Astrocyte of the spinal cord (primary cell): ENCODE measurements at regions not wholly inside any gene's neighbourhood (a gene's known extent, or its start where the extent isn't known, plus 50 kb on each side); places are given as distances from the start of the nearest gene placed in this dataset.
A peak's percentile ranks its signal among the peaks of the same experiment; 100 is the strongest.

Source experiments
- DNase-seq: peaks from one replicate; pipeline ENCODE4 v3.0.0; 2011; ENCODE audit warnings: low read depth, low spot score
- H3K4me3 ChIP-seq: 2 replicates; pipeline ENCODE4 v1.5.1; 2011; ENCODE audit warnings: low read depth, mild to moderate bottlenecking, low read length, moderate library complexity
- in situ Hi-C: cut with HindIII; loops from 2 replicates; pipeline ENCODE4 v1.10.0; 2017; ENCODE audit warnings: low sequenced_read_pairs
- TF ChIP-seq, protein P1 (sequence below): IDR thresholded peaks from 2 replicates; pipeline ENCODE4 v1.5.1; 2012; ENCODE audit warnings: low read depth, mild to moderate bottlenecking, low read length, inconsistent platforms

DNA sequence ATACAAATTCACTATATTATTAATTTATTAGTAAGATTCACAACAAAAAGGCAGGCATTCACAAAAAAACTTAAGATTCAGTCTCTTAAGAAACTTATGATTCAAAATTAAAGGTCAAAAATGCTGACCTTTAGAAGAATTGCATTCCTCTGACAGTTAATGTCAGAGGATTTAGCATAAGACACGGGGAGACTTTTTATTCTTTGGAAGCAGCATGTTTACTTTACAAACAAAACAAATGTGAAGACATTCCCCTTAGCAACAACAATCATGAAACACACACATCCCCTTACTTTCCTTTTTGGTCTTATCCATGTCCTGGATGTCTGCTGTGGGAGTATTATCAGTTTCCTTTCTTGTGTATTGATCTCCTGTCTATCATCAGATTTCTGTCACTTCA, 117.1 kb downstream of the RAD51AP2 start:
- H3K4me3 ChIP-seq: no peak overlapping the region
- in situ Hi-C loops: no loop called here
- TF ChIP-seq, protein P1, sequence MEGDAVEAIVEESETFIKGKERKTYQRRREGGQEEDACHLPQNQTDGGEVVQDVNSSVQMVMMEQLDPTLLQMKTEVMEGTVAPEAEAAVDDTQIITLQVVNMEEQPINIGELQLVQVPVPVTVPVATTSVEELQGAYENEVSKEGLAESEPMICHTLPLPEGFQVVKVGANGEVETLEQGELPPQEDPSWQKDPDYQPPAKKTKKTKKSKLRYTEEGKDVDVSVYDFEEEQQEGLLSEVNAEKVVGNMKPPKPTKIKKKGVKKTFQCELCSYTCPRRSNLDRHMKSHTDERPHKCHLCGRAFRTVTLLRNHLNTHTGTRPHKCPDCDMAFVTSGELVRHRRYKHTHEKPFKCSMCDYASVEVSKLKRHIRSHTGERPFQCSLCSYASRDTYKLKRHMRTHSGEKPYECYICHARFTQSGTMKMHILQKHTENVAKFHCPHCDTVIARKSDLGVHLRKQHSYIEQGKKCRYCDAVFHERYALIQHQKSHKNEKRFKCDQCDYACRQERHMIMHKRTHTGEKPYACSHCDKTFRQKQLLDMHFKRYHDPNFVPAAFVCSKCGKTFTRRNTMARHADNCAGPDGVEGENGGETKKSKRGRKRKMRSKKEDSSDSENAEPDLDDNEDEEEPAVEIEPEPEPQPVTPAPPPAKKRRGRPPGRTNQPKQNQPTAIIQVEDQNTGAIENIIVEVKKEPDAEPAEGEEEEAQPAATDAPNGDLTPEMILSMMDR: no peak
- no peak for DNase-seq

DNA sequence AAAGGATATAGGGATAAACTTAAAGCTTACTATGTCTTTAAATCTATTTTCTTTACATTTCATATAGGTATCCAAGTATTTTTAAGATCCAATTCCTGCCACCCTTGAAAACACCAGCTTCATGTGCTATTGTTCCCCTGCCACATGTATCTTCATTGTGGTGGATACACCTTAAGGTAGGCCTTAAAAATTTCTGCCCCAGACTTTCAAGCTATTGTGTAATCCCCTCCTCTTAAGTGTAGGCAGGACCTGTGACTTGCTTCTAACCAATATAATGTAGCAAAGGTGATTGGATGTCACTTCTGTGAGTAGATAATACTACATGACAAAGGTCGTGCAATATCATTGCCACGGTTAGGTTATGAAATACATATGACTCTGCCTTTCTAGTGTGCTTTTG, 119.5 kb downstream of the RAD51AP2 start:
- no peak overlapping the region for H3K4me3 ChIP-seq
- in situ Hi-C loops: no loop called here
- no peak for DNase-seq
- TF ChIP-seq, protein P1: no peak

DNA sequence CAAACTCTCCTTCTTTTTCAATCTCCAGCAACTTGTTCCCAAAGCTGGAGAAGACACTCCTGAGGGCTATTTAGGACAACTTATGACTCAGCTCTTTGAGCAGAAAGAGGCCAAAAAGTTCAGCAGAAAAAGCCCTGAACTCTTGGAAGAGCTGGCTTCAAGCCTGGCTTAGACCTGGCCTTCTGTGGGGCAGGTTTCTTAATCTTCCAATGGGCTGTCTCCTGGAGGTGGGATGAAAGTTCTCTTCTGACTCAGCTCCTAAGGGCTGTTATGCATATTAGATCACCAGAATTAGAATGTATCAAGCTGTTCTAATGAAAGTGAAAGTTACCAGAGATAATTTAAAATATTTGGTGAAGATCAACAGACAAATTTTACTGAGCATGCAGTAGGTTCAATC, 129.4 kb downstream of the RAD51AP2 start:
- TF ChIP-seq, protein P1: no peak
- in situ Hi-C loops: no loop called here
- peak; percentile 52 for DNase-seq
- H3K4me3 ChIP-seq: no peak overlapping the region

DNA sequence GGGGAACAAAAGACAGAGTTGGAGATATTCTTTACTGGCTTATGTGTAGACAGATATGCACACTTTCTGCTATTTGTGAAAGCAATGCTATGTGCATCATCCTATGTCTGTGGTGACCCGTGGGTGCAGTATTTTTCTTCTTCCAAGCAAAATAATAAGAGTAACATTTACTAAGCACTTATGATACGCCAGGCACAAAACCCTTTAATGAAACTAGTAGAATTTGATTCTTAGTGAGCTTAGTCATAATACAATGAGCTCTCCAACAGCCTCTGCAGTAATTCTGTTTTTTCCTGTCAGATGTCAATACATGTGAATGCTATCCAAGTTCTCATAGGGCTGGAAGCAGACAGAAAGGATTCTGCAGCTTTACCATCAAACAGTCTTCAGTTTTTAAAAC, 130.6 kb downstream of the RAD51AP2 start:
- TF ChIP-seq, protein P1: no peak
- H3K4me3 ChIP-seq: no peak overlapping the region
- in situ Hi-C loops: no loop called here
- peak; percentile 43 for DNase-seq

DNA sequence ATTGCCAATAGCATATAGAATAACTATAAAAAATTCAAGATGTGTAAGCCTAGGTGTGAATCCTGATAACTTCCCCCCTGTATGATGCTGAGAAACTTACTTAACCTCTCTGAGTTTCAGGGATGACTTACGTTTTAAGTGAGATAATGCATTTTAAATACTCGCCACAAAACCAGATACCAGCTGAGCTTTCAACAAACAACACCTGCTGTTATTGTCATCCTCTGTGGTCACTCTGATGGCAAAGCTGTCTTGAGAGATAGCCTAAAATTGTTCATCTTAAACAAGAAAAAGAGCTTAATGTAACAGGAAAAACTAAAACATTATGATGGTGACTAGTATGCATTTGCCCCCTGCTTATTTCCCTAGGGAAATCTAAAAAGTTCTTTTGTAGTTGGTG, 131.5 kb downstream of the RAD51AP2 start:
- TF ChIP-seq, protein P1: no peak
- DNase-seq: no peak
- no peak overlapping the region for H3K4me3 ChIP-seq
- in situ Hi-C loops: no loop called here

DNA sequence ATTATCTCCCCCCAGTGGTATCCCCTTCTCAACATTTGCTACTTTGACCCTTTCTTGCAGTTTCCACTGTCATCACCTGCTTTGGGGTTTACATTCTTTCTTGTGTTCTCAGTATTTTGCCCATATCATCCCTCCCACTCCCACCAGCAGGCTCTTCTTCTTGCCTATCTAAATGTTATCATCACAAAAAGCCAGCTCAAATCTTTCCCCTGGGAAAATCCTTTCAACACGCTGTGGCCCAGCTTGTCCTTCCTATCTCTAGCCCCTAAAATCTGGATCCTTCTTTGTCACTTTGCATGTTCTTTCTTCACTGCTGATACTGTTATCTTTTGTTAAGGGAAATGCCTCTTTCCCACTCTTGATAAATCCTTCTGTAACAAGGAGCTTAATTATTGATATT, 138.2 kb downstream of the RAD51AP2 start:
- no peak overlapping the region for H3K4me3 ChIP-seq
- no peak for DNase-seq
- TF ChIP-seq, protein P1: no peak
- in situ Hi-C loops: no loop called here

DNA sequence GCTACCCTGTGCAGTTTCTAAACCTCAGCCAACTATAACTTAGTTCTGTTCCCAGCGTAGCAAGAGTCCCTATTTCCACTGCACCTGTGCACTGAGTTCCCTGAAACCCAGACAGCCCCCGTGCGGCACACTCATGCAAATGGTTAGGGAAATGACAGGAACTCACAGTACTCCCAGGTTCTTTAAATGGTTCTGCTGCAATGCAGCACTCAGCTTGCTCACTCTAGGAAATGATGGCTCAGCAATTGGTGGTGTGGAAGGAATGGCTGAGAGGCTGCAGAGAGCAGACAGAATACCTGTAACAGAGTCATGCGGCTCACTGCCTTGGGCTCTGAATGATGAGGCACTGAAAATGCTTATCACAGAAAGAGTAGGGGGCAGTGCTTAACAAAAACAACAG, 143.0 kb downstream of the RAD51AP2 start:
- no peak overlapping the region for H3K4me3 ChIP-seq
- TF ChIP-seq, protein P1: no peak
- peak; percentile 15 for DNase-seq
- in situ Hi-C loops: no loop called here
